ENCODE measurements at regions not wholly inside any gene's neighbourhood (a gene's known extent, or its start where the extent isn't known, plus 50 kb on each side); places are given as distances from the start of the nearest gene placed in this dataset.

DNA sequence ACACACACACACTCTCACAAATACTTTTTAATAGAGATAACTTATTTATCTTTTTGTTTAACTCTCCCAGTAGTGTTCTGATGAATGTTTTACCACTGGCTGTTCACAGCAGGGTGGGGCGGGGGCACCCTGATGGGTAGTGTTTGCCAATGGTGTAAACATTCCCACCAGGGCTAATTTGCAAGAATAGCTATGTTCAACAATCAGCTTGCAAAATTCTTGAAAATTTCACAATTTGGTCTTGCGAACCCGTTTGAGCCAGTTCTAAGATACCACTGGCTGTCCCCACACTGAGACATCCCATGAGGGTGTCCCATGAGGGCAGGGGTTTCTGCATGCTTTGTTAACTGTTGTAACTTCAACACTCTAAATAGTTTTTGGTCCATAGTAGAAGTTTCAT lies 348.5 kb downstream of the CXCL12 start:
- no peaks in the 10 kb centered on the region for H3K27me3 ChIP-seq
- no peaks in the 10 kb centered on the region for H3K4me1 ChIP-seq
- TF ChIP-seq POLR2A (IDR thresholded peaks at IDR 0.05) = no peak
- TF ChIP-seq, protein P1, sequence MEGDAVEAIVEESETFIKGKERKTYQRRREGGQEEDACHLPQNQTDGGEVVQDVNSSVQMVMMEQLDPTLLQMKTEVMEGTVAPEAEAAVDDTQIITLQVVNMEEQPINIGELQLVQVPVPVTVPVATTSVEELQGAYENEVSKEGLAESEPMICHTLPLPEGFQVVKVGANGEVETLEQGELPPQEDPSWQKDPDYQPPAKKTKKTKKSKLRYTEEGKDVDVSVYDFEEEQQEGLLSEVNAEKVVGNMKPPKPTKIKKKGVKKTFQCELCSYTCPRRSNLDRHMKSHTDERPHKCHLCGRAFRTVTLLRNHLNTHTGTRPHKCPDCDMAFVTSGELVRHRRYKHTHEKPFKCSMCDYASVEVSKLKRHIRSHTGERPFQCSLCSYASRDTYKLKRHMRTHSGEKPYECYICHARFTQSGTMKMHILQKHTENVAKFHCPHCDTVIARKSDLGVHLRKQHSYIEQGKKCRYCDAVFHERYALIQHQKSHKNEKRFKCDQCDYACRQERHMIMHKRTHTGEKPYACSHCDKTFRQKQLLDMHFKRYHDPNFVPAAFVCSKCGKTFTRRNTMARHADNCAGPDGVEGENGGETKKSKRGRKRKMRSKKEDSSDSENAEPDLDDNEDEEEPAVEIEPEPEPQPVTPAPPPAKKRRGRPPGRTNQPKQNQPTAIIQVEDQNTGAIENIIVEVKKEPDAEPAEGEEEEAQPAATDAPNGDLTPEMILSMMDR (IDR thresholded peaks at IDR 0.05) = no peak
- H3K9me3 ChIP-seq = no peaks in the 10 kb centered on the region
- 84 to 92% methylated on average over 3 of the region's 3 CpGs for WGBS, 2 donors
- H3K27ac ChIP-seq = no peak overlapping the region
- H3K4me3 ChIP-seq = no peak overlapping the region
- intact Hi-C loops (cut with DNase I; ENCODE audit: low total_unique reads) = no loop called here
- no peak for DNase-seq
- H3K36me3 ChIP-seq (ENCODE audit: low read depth, missing control alignments) = no peaks in the 10 kb centered on the region

DNA sequence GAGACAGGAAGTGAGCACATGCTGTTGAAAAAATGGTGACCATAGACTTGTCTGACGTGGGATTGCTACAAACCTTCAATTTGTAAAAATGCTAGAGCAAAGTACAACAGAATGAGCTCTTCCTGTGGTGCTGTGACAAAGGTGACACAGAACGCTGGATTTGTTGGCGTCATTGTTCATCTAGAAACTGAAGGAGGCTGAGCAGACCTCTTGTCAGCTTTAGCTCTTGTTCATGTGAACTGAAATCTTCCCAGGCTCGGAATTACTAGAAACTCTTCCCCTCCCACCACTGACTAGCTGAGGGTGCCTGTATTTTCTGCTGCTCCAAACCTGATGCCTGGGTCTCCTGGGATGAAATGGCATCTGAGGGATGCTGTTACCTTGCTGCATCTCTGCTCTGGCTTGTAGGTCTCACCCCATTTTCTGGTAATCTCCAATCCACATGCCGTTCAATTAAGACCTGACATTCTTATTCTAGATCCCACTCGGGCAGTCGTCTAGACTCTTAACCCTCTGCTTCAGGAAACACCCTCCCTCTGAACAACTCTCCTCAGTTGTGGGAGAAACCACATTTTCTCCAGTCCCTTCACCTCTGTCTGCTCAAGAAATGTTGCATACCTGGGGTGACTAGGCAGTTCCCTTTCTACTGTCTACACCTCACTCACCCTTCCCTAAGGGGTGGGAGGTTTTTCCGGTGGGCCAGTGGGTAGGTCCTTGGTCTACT lies 349.3 kb downstream of the CXCL12 start:
- no peaks in the 10 kb centered on the region for H3K4me1 ChIP-seq
- TF ChIP-seq POLR2A (IDR thresholded peaks at IDR 0.05) = no peak
- TF ChIP-seq, protein P1 (IDR thresholded peaks at IDR 0.05) = no peak
- no peak overlapping the region for H3K4me3 ChIP-seq
- intact Hi-C loops (cut with DNase I; ENCODE audit: low total_unique reads) = no loop called here
- H3K27me3 ChIP-seq = no peaks in the 10 kb centered on the region
- H3K27ac ChIP-seq = no peak overlapping the region
- DNase-seq = no peak
- WGBS, 2 donors = 81 to 83% methylated on average over 8 of the region's 8 CpGs
- no peaks in the 10 kb centered on the region for H3K36me3 ChIP-seq (ENCODE audit: low read depth, missing control alignments)
- H3K9me3 ChIP-seq = no peaks in the 10 kb centered on the region

DNA sequence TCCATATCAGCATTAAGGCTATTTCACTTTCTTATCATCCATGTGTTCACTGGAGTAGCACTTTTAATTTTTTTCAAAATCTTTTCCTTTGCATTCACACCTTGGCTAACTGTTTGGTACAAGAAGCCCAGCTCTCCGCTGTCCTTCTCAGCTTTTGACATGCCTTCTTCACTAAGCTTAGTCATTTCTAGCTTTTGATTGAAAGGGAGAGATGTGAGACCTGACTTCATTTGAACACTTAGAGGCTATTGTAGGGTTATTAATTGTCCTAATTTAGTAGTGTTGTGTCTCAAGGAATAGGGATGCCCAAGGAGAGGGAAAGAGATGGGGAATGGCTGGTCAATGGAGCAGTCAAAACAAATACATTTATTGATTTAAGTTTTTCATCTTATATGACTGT lies 350.0 kb downstream of the CXCL12 start:
- Histone ChIP-seq H3K9me3 (no peaks in the 10 kb centered on the region), H3K27ac (no peak overlapping the region), H3K4me3 (no peak overlapping the region), H3K36me3 (ENCODE audit: low read depth, missing control alignments) (no peaks in the 10 kb centered on the region), H3K4me1 (no peaks in the 10 kb centered on the region), H3K27me3 (no peaks in the 10 kb centered on the region)
- no peak for TF ChIP-seq POLR2A (IDR thresholded peaks at IDR 0.05)
- TF ChIP-seq, protein P1 (IDR thresholded peaks at IDR 0.05) = no peak
- 97 to 100% methylated on average over 1 of the region's 1 CpG for WGBS, 2 donors
- DNase-seq = no peak
- intact Hi-C loops (cut with DNase I; ENCODE audit: low total_unique reads) = no loop called here

DNA sequence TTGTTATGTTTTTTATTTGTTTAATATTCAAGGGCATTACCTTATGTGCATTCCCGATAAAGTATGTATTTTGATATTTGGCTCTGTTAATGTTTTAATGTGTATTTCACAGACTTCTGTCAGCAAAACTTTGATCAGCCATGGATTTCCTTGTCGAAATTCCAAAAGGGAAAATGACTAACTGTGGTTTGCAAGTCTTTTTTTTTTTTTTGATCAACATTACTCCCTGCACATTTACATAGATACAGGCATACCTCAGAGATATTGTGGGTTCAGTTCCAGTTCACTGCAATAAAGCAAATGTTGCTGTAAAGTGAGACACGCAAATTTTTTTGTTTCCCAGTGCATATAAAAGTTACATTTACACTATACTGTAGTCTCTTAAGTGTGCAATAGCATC lies 351.9 kb downstream of the CXCL12 start:
- no peak for DNase-seq
- Histone ChIP-seq H3K4me3 (no peak overlapping the region), H3K4me1 (no peaks in the 10 kb centered on the region), H3K9me3 (no peaks in the 10 kb centered on the region), H3K27me3 (no peaks in the 10 kb centered on the region), H3K27ac (no peak overlapping the region), H3K36me3 (ENCODE audit: low read depth, missing control alignments) (no peaks in the 10 kb centered on the region)
- intact Hi-C loops (cut with DNase I; ENCODE audit: low total_unique reads) = no loop called here
- TF ChIP-seq, protein P1 (IDR thresholded peaks at IDR 0.05) = no peak
- no peak for TF ChIP-seq POLR2A (IDR thresholded peaks at IDR 0.05)
- 79 to 90% methylated on average over 3 of the region's 3 CpGs for WGBS, 2 donors

DNA sequence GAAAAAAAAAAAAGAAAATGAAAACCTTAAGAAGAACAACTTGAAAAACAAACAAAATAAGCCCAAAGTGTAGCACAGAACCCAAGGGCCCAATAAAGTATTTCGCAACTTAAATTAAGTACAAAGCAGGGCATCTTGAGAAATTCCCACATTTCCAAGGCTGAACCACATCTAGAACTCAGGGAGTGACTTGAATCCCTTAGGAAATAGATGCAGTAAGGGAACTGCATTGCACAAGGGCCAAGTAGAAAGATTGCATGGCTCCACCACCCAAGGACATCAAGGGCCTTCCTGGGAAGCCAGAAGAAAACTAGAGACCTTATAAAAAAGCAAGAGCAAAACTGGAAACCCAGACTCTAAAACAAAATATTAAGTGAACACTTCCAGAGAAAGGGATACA lies 352.7 kb downstream of the CXCL12 start:
- no peaks in the 10 kb centered on the region for H3K36me3 ChIP-seq (ENCODE audit: low read depth, missing control alignments)
- intact Hi-C loops (cut with DNase I; ENCODE audit: low total_unique reads) = no loop called here
- no peak overlapping the region for H3K27ac ChIP-seq
- H3K9me3 ChIP-seq = no peaks in the 10 kb centered on the region
- no peak for DNase-seq
- 82 to 90% methylated on average over 1 of the region's 1 CpG for WGBS, 2 donors
- no peak overlapping the region for H3K4me3 ChIP-seq
- no peaks in the 10 kb centered on the region for H3K27me3 ChIP-seq
- H3K4me1 ChIP-seq = no peaks in the 10 kb centered on the region
- TF ChIP-seq POLR2A (IDR thresholded peaks at IDR 0.05) = no peak
- TF ChIP-seq, protein P1 (IDR thresholded peaks at IDR 0.05) = no peak
